Lung microvascular endothelial cell (primary cell): ENCODE measurements at regions not wholly inside any gene's neighbourhood (a gene's known extent, or its start where the extent isn't known, plus 50 kb on each side); places are given as distances from the start of the nearest gene placed in this dataset.

Experiments used
- DNase-seq, 2 donors: peaks; one replicate each; pipeline versions ENCODE4 v3.0.0 to v3.0.0-alpha.2; 2010; ENCODE audit warnings: low read depth in 2 of 2

- no peak for DNase-seq
These were observed 109.7 kb upstream of the GDF10 start for GRCh38 chr10:47190301-47190700.

- DNase-seq: no peak
These were observed 109.1 kb upstream of the GDF10 start for GRCh38 chr10:47190802-47191450.

- DNase-seq: no peak
These were observed 107.7 kb upstream of the GDF10 start for GRCh38 chr10:47192273-47192672.

- DNase-seq: no peak
These were observed 106.3 kb upstream of the GDF10 start for GRCh38 chr10:47193666-47194065.

- DNase-seq: no peak
These were observed 104.6 kb upstream of the GDF10 start for GRCh38 chr10:47195274-47195885.

- no peak for DNase-seq
These were observed 103.3 kb upstream of the GDF10 start for GRCh38 chr10:47196691-47197090.

GRCh38 chr10:47198221-47198620 is 101.8 kb upstream of the GDF10 start:
- DNase-seq: no peak

GRCh38 chr10:47205192-47205591 is 94.8 kb upstream of the GDF10 start:
- DNase-seq: no peak

GRCh38 chr10:47206449-47207280 is 93.3 kb upstream of the GDF10 start:
- DNase-seq: no peak

GRCh38 chr10:47207281-47207615 is 92.7 kb upstream of the GDF10 start:
- DNase-seq: no peak

GRCh38 chr10:47207894-47208469 is 92.0 kb upstream of the GDF10 start:
- DNase-seq: no peak

GRCh38 chr10:47209466-47209865 is 90.5 kb upstream of the GDF10 start:
- DNase-seq: no peak

- no peak for DNase-seq
These were observed 85.5 kb upstream of the GDF10 start for GRCh38 chr10:47214520-47214919.

GRCh38 chr10:47217113-47217512 is 82.9 kb upstream of the GDF10 start:
- no peak for DNase-seq

- no peak for DNase-seq
These were observed 81.2 kb upstream of the GDF10 start for GRCh38 chr10:47218803-47219202.

- no peak for DNase-seq
These were observed 77.5 kb upstream of the GDF10 start for GRCh38 chr10:47222461-47222860.

- DNase-seq: no peak
These were observed 76.8 kb upstream of the GDF10 start for GRCh38 chr10:47223236-47223635.

GRCh38 chr10:47224546-47225218 is 75.3 kb upstream of the GDF10 start:
- DNase-seq: no peak

- DNase-seq: no peak
These were observed 74.6 kb upstream of the GDF10 start for GRCh38 chr10:47225219-47225927.

- DNase-seq: no peak
These were observed 73.9 kb upstream of the GDF10 start for GRCh38 chr10:47225928-47226645.

GRCh38 chr10:47230482-47230881 is 69.5 kb upstream of the GDF10 start:
- DNase-seq: no peak
